GDM1 (cell line): ENCODE measurements at regions not wholly inside any gene's neighbourhood (a gene's known extent, or its start where the extent isn't known, plus 50 kb on each side); places are given as distances from the start of the nearest gene placed in this dataset.

Source experiments
- DNase-seq: peaks from one replicate; lab custom pipeline; 2025; lab: John Stamatoyannopoulos, UW

GRCh38 chrX:137483554-137483953, 82.4 kb upstream of the ZIC3 start:
- DNase-seq: no peak

- no peak for DNase-seq
Measured at GRCh38 chrX:137482136-137482535, 83.8 kb upstream of the ZIC3 start.

GRCh38 chrX:137479386-137479785, 86.5 kb upstream of the ZIC3 start:
- DNase-seq: no peak

- no peak for DNase-seq
Measured at GRCh38 chrX:137441711-137442110, 124.2 kb upstream of the ZIC3 start.

- DNase-seq: peak; percentile 27
Measured at GRCh38 chrX:137432609-137433008, 133.3 kb upstream of the ZIC3 start.

GRCh38 chrX:137431693-137432488, 134.0 kb upstream of the ZIC3 start:
- no peak for DNase-seq

GRCh38 chrX:137430984-137431475, 134.9 kb upstream of the ZIC3 start:
- no peak for DNase-seq

- no peak for DNase-seq
Measured at GRCh38 chrX:137430301-137430700, 135.6 kb upstream of the ZIC3 start.

- no peak for DNase-seq
Measured at GRCh38 chrX:137428766-137429591, 136.9 kb upstream of the ZIC3 start.

- DNase-seq: no peak
Measured at GRCh38 chrX:137428221-137428661, 137.7 kb upstream of the ZIC3 start.

GRCh38 chrX:137427816-137428215, 138.1 kb upstream of the ZIC3 start:
- DNase-seq: no peak

- DNase-seq: no peak
Measured at GRCh38 chrX:137427426-137427778, 138.5 kb upstream of the ZIC3 start.

GRCh38 chrX:137426695-137427425, 139.1 kb upstream of the ZIC3 start:
- no peak for DNase-seq

GRCh38 chrX:137425986-137426385, 139.9 kb upstream of the ZIC3 start:
- no peak for DNase-seq

GRCh38 chrX:137425273-137425902, 140.5 kb upstream of the ZIC3 start:
- DNase-seq: no peak

- DNase-seq: no peak
Measured at GRCh38 chrX:137424679-137425078, 141.2 kb upstream of the ZIC3 start.

GRCh38 chrX:137423241-137423640, 142.7 kb upstream of the ZIC3 start:
- no peak for DNase-seq

- no peak for DNase-seq
Measured at GRCh38 chrX:137418086-137418485, 147.8 kb upstream of the ZIC3 start.

GRCh38 chrX:137413190-137413589, 152.7 kb upstream of the ZIC3 start:
- no peak for DNase-seq

GRCh38 chrX:137405449-137406140, 160.3 kb upstream of the ZIC3 start:
- DNase-seq: no peak

- DNase-seq: no peak
Measured at GRCh38 chrX:137401092-137401491, 164.8 kb upstream of the ZIC3 start.
